Stimulated activated CD8-positive, alpha-beta memory T cell treated with anti-CD3 and anti-CD28 coated beads, Interleukin-2, amount 100 ng/mL, for 48 hours (primary cell): ENCODE measurements at regions not wholly inside any gene's neighbourhood (a gene's known extent, or its start where the extent isn't known, plus 50 kb on each side); places are given as distances from the start of the nearest gene placed in this dataset.
A peak's percentile ranks its signal among the peaks of the same experiment; 100 is the strongest.
"Not testable (repeated sequence)": the region's sequence is repeated elsewhere in the genome, so short reads cannot be mapped to it uniquely, and the experiment has no call there.

ENCODE experiments used
- DNase-seq, 2 donors: peaks; one replicate each; pipeline ENCODE4 v3.0.0-alpha.2; 2020; ENCODE audit warnings: low read depth in 2 of 2

DNA sequence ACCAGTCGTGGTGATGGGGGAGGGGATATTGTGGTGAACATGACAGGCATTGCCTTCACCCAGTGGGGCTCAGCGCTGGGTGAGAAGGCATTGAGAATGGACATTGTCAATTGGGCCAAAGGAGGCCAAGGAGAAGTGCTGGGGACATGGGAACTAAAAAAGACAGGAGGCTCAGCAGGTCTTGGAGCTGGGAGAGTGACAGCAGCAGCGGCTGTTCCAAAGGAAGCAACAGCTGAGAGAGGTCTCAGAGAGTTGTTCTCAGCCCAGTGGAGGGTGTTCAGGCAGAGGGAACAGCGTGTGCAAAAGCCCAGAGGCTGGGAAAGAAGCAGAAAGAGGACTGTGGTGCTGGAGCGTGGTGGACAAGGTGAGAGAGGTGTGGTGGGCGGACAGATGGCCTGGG lies 56.6 kb upstream of the ASNS start:
- DNase-seq, result not testable (repeated sequence)

DNA sequence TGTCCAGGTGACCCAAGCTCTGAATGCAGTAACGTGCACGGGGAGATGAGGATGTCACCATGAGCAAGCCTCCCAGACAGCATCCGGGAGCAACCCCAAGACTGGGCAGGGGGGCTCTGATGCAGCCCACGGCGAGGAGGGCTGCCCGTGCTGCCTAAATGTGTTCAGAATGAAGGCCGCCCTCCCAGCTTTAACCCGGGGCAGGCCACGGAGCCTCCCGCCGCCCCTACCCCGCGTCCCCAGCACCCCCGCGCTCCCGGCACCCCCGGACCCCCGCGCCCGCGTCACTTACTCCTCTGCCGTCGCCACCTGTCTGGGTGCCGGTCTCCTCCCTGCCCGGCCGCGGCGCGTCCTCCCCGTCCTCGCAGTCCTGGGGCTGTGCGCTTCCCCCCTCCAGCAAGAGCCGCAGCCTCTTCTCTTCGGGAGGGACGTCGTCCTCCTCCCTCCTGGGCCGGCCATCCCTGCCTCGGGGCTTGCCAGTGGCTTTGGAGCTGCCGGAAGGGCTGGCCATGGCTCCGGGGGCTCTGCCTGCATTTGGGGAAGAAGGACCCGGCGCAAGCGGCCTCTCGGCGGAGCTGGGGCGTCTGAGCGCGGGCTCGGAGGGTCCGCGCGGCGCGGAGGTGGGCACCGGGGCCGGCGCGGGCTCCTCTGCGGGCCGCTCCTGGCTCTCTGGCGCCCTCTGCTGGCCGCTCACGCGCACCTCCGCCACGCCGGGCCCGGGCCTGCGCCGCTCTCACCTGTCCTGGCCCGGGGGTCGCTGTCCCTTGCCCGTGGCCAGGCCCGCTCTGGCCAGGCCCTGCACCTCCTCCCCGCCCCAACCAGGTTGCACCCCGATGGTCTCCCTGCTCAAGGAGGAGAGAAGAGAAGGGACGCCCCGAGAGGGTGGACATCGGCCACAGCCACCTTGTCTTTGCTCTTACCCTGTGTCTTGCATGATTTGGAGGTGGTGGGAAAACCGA lies 55.9 kb upstream of the ASNS start:
- peak; percentile 63 to 65 for DNase-seq
